ENCODE measurements at regions not wholly inside any gene's neighbourhood (a gene's known extent, or its start where the extent isn't known, plus 50 kb on each side); places are given as distances from the start of the nearest gene placed in this dataset.

- no peak for TF ChIP-seq CTCF (conservative IDR thresholded peaks at IDR 0.05; ENCODE audit: low read depth in 2 of 2)
- TF ChIP-seq, protein P1, sequence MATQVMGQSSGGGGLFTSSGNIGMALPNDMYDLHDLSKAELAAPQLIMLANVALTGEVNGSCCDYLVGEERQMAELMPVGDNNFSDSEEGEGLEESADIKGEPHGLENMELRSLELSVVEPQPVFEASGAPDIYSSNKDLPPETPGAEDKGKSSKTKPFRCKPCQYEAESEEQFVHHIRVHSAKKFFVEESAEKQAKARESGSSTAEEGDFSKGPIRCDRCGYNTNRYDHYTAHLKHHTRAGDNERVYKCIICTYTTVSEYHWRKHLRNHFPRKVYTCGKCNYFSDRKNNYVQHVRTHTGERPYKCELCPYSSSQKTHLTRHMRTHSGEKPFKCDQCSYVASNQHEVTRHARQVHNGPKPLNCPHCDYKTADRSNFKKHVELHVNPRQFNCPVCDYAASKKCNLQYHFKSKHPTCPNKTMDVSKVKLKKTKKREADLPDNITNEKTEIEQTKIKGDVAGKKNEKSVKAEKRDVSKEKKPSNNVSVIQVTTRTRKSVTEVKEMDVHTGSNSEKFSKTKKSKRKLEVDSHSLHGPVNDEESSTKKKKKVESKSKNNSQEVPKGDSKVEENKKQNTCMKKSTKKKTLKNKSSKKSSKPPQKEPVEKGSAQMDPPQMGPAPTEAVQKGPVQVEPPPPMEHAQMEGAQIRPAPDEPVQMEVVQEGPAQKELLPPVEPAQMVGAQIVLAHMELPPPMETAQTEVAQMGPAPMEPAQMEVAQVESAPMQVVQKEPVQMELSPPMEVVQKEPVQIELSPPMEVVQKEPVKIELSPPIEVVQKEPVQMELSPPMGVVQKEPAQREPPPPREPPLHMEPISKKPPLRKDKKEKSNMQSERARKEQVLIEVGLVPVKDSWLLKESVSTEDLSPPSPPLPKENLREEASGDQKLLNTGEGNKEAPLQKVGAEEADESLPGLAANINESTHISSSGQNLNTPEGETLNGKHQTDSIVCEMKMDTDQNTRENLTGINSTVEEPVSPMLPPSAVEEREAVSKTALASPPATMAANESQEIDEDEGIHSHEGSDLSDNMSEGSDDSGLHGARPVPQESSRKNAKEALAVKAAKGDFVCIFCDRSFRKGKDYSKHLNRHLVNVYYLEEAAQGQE (IDR thresholded peaks at IDR 0.05; ENCODE audit: unreplicated experiment) = no peak
- TF ChIP-seq STAT1 (IDR thresholded peaks at IDR 0.05; ENCODE audit: unreplicated experiment) = no peak
- TF ChIP-seq POLR2AphosphoS5 (IDR thresholded peaks at IDR 0.05; ENCODE audit: low read depth) = no peak
- no peak for TF ChIP-seq EZH2 (IDR thresholded peaks at IDR 0.05; ENCODE audit: low read depth, unreplicated experiment)
- TF ChIP-seq NANOG (IDR thresholded peaks at IDR 0.05; ENCODE audit: borderline replicate concordance) = no peak
- no peak for TF ChIP-seq ZNF114 (CRISPR knock-in tag; IDR thresholded peaks at IDR 0.05)
These were observed 186.8 kb upstream of the RREB1 start for GRCh38 chr6:6920987-6921313.
